Amniotic stem cell (primary cell): ENCODE measurements at regions not wholly inside any gene's neighbourhood (a gene's known extent, or its start where the extent isn't known, plus 50 kb on each side); places are given as distances from the start of the nearest gene placed in this dataset.
"Not testable (repeated sequence)": the region's sequence is repeated elsewhere in the genome, so short reads cannot be mapped to it uniquely, and the experiment has no call there.

Experiments used
- DNase-seq: peaks from one replicate; lab custom pipeline; 2025; lab: John Stamatoyannopoulos, UW

DNA sequence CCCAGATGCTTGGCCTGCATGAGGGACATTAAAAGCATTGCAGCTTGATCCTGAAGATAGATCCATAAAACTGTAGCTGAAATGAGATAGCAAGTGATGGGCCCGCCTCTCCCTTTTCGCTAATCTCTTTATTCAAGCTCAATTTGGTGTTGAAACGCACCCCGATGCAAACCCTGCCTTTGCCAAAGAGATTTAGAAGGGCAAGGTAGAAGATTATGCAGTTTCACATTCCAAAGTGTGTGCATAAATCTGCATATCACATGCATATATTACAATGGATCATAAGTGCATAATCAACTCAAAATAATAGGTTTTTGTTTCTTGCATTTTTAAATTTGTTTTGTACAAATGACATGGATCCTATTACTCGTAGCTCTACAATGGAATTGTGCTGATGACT lies 80.1 kb upstream of the SHANK2 start:
- no peak for DNase-seq

- DNase-seq = no peak
Measured at GRCh38 chr11:71332046-71332445, 79.7 kb upstream of the SHANK2 start.

GRCh38 chr11:71331631-71332030 lies 79.3 kb upstream of the SHANK2 start:
- DNase-seq = no peak

- no peak for DNase-seq
Measured at GRCh38 chr11:71330996-71331395, 78.6 kb upstream of the SHANK2 start.

- DNase-seq = no peak
Measured at GRCh38 chr11:71330349-71330748, 78.0 kb upstream of the SHANK2 start.

- no peak for DNase-seq
Measured at GRCh38 chr11:71329786-71330185, 77.4 kb upstream of the SHANK2 start.

- DNase-seq = no peak
Measured at GRCh38 chr11:71329165-71329510, 76.8 kb upstream of the SHANK2 start.

DNA sequence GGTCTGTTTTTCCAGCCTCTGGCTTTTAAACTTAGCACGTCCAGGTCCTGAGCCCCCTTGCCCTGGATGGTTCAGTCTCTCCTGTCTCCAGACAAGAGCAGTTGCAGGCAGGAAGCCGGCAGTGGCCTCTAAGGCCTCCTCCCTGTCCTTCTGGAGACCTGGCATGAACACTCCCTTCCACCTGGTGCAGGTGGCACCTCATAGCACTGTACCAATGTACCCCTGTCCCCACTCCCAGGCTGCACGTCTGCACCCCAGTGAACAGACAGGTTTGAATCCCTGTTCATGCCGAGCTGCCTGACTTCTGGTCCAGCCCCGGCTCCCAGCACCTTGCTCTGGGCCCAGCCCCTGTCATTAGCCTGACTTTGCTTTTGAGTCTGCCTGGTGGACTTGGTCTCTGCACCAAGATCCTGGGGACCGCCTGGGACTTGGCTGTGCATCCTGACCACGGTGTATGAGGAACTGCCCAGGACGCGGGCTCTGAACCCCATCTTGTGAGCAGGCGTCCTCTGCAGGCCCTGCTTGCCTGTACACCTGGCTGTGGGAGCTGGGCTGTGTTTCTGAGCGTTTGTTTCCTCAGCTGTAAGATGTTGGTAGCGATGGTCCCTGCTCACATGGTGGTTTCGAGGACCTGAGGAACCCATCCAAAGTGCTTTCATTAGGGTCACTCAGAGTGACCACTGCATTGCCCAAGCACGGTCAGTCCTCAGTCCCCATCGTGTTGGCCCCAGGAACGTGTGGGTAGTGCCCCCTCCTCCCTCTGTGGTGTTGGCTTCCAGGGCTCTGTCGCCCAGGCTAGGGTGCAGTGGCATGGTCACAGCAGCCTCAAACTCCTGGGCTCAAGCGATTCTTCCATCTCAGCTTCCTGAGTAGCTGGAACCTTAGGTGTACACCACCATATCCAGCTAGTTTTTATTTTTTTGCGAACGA lies 75.0 kb upstream of the SHANK2 start:
- DNase-seq = no peak

GRCh38 chr11:71326328-71326940 lies 74.1 kb upstream of the SHANK2 start:
- no peak for DNase-seq

DNA sequence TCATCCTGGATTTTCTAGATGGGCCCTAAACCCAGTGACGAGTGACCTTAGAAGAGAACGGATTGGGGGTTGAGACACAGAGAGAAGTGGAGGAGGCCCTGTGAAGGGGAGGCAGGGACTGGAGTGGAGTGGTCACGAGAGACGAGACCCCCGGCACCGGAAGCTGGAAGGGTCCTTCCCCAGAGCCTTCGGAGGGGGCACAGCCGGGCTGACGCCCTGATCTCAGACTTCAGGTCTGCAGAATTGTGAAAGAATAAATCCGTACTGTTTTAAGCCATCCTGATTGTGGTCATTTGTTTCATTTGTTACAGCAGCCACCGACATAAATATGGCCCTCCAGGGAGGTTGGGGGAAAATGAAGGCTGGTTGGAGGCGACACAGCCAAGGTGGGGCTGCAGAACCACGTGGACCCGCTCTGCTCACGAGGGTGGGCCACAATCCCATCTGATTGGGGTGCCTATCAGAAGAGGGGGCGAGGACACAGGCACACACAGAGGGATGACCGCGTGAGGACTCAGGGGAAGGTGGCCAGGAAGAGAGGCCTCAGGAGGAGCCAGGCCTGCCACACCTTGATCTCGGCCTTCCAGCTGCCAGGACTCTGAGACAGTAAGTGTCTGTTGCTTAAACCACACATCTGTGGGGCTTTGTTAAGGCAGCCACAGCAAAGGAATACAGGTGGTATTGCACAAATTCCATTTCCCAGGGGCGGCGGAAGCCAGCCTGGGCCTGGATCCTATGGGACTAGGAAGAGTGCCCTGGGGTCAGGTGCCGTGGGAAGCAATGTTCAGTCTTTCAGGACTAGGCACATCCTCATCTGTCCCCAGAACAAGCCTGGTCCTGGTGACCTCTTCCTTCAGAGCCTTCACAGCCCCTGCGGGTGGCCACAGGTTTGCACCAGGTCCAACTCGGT lies 73.3 kb upstream of the SHANK2 start:
- no peak for DNase-seq

GRCh38 chr11:71324788-71325417 lies 72.5 kb upstream of the SHANK2 start:
- no peak for DNase-seq

GRCh38 chr11:71323876-71324526 lies 71.6 kb upstream of the SHANK2 start:
- DNase-seq = no peak

DNA sequence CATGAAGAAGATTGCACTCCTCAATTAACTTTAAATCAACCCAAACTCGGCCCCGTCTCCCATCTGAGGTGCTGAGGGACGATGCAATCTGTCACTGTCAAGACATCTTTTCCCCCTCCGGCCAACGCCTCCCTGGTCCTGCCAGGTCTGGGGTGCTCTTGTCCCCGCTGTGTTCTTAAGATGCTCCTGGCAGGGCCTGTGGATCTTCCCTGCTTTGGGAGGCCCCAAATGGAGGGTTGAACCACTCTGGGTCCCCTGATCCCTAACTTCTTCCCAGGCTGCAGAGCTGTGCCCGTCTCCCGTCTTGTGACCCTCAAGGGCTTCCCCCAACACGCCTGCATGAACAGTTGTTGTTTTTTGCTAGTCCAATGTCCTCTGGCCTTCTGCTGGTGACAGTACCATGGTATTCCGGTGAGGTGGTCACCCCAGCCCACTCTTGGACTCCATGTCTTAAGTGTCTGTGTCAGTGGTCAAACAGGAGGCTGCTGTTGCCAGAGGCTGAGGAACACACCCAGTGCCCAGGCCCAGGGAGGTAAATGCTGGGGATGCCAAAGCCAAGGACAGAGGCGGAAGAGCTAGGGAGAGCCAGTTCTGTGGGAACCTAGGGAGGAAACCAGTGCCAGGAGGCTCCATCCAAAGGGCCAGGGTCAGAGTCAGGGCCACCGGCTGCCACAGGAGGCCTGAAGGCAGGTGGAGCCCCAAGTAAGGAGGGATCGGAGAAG lies 70.6 kb upstream of the SHANK2 start:
- no peak for DNase-seq

GRCh38 chr11:71322192-71322735 lies 69.9 kb upstream of the SHANK2 start:
- no peak for DNase-seq

- no peak for DNase-seq
Measured at GRCh38 chr11:71321433-71322191, 69.2 kb upstream of the SHANK2 start.

DNA sequence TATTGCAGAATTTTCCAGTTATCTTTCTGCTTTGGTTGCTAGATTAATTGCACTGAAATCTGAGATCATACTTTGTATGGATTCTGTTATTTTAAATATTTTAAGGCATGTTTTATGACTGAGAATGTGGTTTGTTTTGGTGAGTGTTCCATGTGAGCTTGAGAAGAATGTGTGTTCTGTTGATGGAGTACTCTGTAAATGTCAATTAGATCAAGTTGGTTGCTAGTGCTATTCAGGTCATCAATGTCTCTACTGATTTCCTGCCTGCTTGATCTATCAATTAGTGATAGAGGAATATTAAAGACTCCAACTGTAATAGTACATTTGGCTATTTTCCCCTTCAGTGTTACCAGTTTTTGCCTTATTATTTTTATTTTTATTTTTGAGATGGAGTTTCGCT lies 64.3 kb upstream of the SHANK2 start:
- DNase-seq = no peak

- not testable (repeated sequence) for DNase-seq
Measured at GRCh38 chr11:71312616-71313015, 60.2 kb upstream of the SHANK2 start.

GRCh38 chr11:71311928-71312510 lies 59.6 kb upstream of the SHANK2 start:
- no peak for DNase-seq

DNA sequence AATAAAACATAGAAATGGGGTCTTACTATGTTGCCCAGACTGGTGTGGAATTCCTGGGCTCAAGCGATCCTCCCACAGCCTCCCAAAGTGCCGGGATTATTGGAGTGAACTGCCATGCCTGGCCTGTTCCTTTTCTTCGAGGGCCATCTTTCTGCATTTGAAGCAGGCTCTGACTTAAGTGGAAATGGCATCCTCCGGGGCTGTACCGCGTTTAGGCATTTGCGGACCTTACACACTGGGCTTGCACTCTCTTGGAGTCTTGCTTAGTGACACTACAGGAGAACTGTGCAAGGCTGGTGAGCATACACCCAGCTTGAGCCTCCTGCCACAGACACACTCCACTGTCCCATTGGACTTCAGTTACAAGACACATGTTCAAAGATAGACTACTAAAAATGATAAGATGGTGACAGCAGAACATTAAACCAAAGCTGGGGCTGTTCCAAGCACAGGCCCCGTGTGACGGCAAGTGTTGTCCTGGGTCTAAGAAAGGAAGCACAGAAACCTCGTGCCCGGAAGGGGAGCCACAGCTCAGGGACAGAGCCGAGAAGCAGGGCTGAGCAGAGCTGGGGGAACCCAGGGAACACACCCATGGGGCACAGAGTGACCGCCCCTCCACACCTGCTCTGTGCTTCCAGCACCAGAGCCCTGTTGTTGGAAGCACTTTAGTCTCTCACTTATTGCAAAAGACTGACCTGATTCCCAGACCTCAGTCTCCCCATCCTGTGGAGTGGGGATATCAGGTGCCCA lies 59.0 kb upstream of the SHANK2 start:
- DNase-seq = no peak
